ENCODE measurements at regions not wholly inside any gene's neighbourhood (a gene's known extent, or its start where the extent isn't known, plus 50 kb on each side); places are given as distances from the start of the nearest gene placed in this dataset.

- no peak for TF ChIP-seq CTCF (IDR thresholded peaks at IDR 0.05; ENCODE audit: poor library complexity)
- TF ChIP-seq EZH2 (IDR thresholded peaks at IDR 0.05; ENCODE audit: borderline replicate concordance) = no peak
Measured at GRCh38 chr10:105681051-105681450, 1040.0 kb downstream of the SORCS3 start.
